SK-N-MC (cell line): ENCODE measurements at regions not wholly inside any gene's neighbourhood (a gene's known extent, or its start where the extent isn't known, plus 50 kb on each side); places are given as distances from the start of the nearest gene placed in this dataset.

Experiments used
- DNase-seq: peaks from one replicate; pipeline ENCODE4 v3.0.0-alpha.2; 2011; ENCODE audit warnings: low read depth, low spot score
- H3K27ac ChIP-seq: fragments of 200-600 bp; sonication (generic); 2 replicates; pipeline ENCODE4 v1.5.1; 2016; ENCODE audit warnings: mixed run types
- H3K36me3 ChIP-seq: fragments of 200-600 bp; sonication (generic); 2 replicates; pipeline ENCODE4 v1.6.1; 2017; ENCODE audit warnings: antibody characterized with exemption, low read length, mixed read lengths; ENCODE audit not compliant: insufficient read depth
- H3K4me3 ChIP-seq: fragments of 200-600 bp; sonication (generic); 2 replicates; pipeline ENCODE4 v1.5.1; 2016
- H3K9ac ChIP-seq: fragments of 200-600 bp; sonication (generic); 2 replicates; pipeline ENCODE4 v1.8.0; 2017; ENCODE audit warnings: mixed run types, mixed read lengths; ENCODE audit not compliant: insufficient read length
- H3K9me3 ChIP-seq: fragments of 200-600 bp; sonication (generic); 2 replicates; pipeline ENCODE4 v1.6.1; 2017; ENCODE audit warnings: low read depth, mild to moderate bottlenecking, antibody characterized with exemption, low read length, moderate library complexity, mixed read lengths
- EZH2 ChIP-seq: fragments of 200-600 bp; sonication (generic); IDR thresholded peaks from one replicate; pipeline ENCODE4 v1.6.1; 2017; ENCODE audit warnings: antibody characterized with exemption
- FOXP2 ChIP-seq: optimal IDR thresholded peaks from 2 replicates; pipeline ENCODE3; 2011; ENCODE audit warnings: mild to moderate bottlenecking, moderate library complexity; ENCODE audit not compliant: insufficient read depth; ENCODE audit errors: extremely low read length, control extremely low read depth
- POLR2AphosphoS5 ChIP-seq: IDR thresholded peaks from 2 replicates; pipeline ENCODE4 v1.6.1; 2012; ENCODE audit warnings: mild to moderate bottlenecking, low read depth, low read length, borderline replicate concordance

GRCh38 chr6:26204332-26205160 is 117.3 kb downstream of the HFE start:
- peak overlapping the region; percentile 97 for H3K4me3 ChIP-seq
- no peak for TF ChIP-seq FOXP2
- peak; percentile 99 for TF ChIP-seq POLR2AphosphoS5
- peak; percentile 97 for DNase-seq
- H3K9ac ChIP-seq, result peak overlapping the region; percentile 99
- no peaks in the 10 kb centered on the region for H3K36me3 ChIP-seq
- no peaks in the 10 kb centered on the region for H3K9me3 ChIP-seq
- H3K27ac ChIP-seq, result peak overlapping the region; percentile 96

GRCh38 chr6:26205161-26205624 is 118.0 kb downstream of the HFE start:
- no peaks in the 10 kb centered on the region for H3K9me3 ChIP-seq
- DNase-seq, result peak; percentile 83
- H3K27ac ChIP-seq, result peak overlapping the region; percentile 96
- peak overlapping the region; percentile 97 for H3K4me3 ChIP-seq
- TF ChIP-seq EZH2, result no peak
- TF ChIP-seq POLR2AphosphoS5, result peak; percentile 51; the same call in 1 of the 2 replicates
- H3K36me3 ChIP-seq, result no peaks in the 10 kb centered on the region
- peak overlapping the region; percentile 99 for H3K9ac ChIP-seq

- no peaks in the 10 kb centered on the region for H3K9me3 ChIP-seq
- H3K36me3 ChIP-seq, result no peaks in the 10 kb centered on the region
- no peak for TF ChIP-seq EZH2
- no peak; the same call in 1 of the 2 replicates for TF ChIP-seq POLR2AphosphoS5
- no peak for TF ChIP-seq FOXP2
- peak overlapping the region; percentile 97 for H3K4me3 ChIP-seq
- DNase-seq, result no peak
- peak overlapping the region; percentile 99 for H3K9ac ChIP-seq
- peak overlapping the region; percentile 96 for H3K27ac ChIP-seq
These were observed 118.7 kb downstream of the HFE start for GRCh38 chr6:26205625-26206574.

- Histone ChIP-seq H3K4me3 (no peak overlapping the region), H3K27ac (peak overlapping the region; percentile 96), H3K36me3 (no peaks in the 10 kb centered on the region), H3K9ac (no peak overlapping the region), H3K9me3 (no peaks in the 10 kb centered on the region)
- TF ChIP-seq POLR2AphosphoS5 (no peak), EZH2 (no peak), FOXP2 (no peak)
- no peak for DNase-seq
These were observed 119.9 kb downstream of the HFE start for GRCh38 chr6:26206868-26207801.

- Histone ChIP-seq H3K9ac (no peak overlapping the region), H3K36me3 (no peaks in the 10 kb centered on the region), H3K4me3 (no peak overlapping the region), H3K27ac (0 out of 2 replicates have a peak overlapping the region, but pooled peaks have one; percentile 5), H3K9me3 (no peaks in the 10 kb centered on the region)
- TF ChIP-seq EZH2 (no peak), FOXP2 (no peak), POLR2AphosphoS5 (no peak)
- DNase-seq, result no peak
These were observed 124.7 kb downstream of the HFE start for GRCh38 chr6:26211963-26212362.

GRCh38 chr6:26213334-26214075 is 126.3 kb downstream of the HFE start:
- TF ChIP-seq POLR2AphosphoS5 (no peak), EZH2 (no peak), FOXP2 (no peak)
- H3K27ac ChIP-seq, result 0 out of 2 replicates have a peak overlapping the region, but pooled peaks have one; percentile 61
- H3K4me3 ChIP-seq, result no peak overlapping the region
- H3K9ac ChIP-seq, result no peak overlapping the region
- H3K36me3 ChIP-seq, result no peaks in the 10 kb centered on the region
- H3K9me3 ChIP-seq, result no peaks in the 10 kb centered on the region
- DNase-seq, result no peak

- no peak for DNase-seq
- Histone ChIP-seq H3K4me3 (no peak overlapping the region), H3K27ac (peak overlapping the region; percentile 81; the same call in 1 of the 2 replicates), H3K9me3 (no peaks in the 10 kb centered on the region), H3K9ac (no peak overlapping the region), H3K36me3 (no peaks in the 10 kb centered on the region)
- TF ChIP-seq FOXP2, result no peak
- no peak for TF ChIP-seq EZH2
- TF ChIP-seq POLR2AphosphoS5, result no peak
These were observed 127.8 kb downstream of the HFE start for GRCh38 chr6:26214803-26215584.
